ENCODE measurements at regions not wholly inside any gene's neighbourhood (a gene's known extent, or its start where the extent isn't known, plus 50 kb on each side); places are given as distances from the start of the nearest gene placed in this dataset.

DNA sequence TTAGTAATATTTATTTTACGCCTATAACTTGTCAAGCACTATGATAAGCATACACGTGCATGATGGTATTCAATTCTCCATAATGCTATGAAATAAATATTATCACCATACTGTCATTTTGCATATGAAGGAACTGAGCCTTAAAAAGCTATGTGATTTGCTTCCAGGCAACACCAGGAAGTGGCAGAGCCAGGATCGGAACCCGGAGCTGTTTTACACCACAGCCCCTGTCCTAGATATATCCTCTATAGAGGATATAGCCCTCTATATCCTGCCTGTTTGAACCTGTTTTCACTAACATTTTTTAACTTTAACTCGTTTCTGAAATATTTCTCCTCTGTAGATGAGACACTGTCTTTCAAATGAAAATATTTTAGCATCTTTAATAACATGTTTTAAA is 690.0 kb downstream of the SATB2 start:
- dilution Hi-C loops (cut with MboI; ENCODE audit: extremely low pct_ligation_motif_present, low sequenced_read_pairs) = no loop called here
- Histone ChIP-seq H3K4me3 (ENCODE audit: control insufficient read depth in 2 of 3, extremely low read depth in 1 of 3, insufficient read depth in 2 of 3, low read depth in 1 of 3, low read length in 3 of 3) (no peak overlapping the region), H3K79me2 (ENCODE audit: control insufficient read depth, insufficient read depth, low read length) (no peaks in the 10 kb centered on the region), H3K9me3 (ENCODE audit: control insufficient read depth, low read depth, low read length) (no peaks in the 10 kb centered on the region), H4K20me1 (ENCODE audit: control insufficient read depth, extremely low read depth, insufficient read depth, low read length) (no peaks in the 10 kb centered on the region), H2AFZ (ENCODE audit: control insufficient read depth, low read length) (no peak overlapping the region), H3K27ac (ENCODE audit: control insufficient read depth, insufficient read depth, low read length) (no peak overlapping the region), H3K36me3 (ENCODE audit: control insufficient read depth in 2 of 2, extremely low read depth in 1 of 2, insufficient read depth in 2 of 2, low read length in 2 of 2) (no peaks in the 10 kb centered on the region), H3K9me1 (ENCODE audit: control insufficient read depth, extremely low read depth, insufficient read depth, low read length) (no peaks in the 10 kb centered on the region), H3K4me1 (ENCODE audit: control insufficient read depth, extremely low read depth, insufficient read depth, low read length) (no peaks in the 10 kb centered on the region), H3K27me3 (ENCODE audit: control insufficient read depth, extremely low read depth, insufficient read depth, low read length) (no peaks in the 10 kb centered on the region), H3K9ac (ENCODE audit: control insufficient read depth, extremely low read depth, insufficient read depth, low read length) (no peak overlapping the region), H3K4me2 (ENCODE audit: control insufficient read depth, extremely low read depth, insufficient read depth, low read depth, low read length) (no peak overlapping the region)
- FAIRE-seq (no peak), DNase-seq (ENCODE audit: low read depth, low spot score) (no peak)
- TF ChIP-seq CTCF (optimal IDR thresholded peaks at IDR 0.05 in 1 of 3, IDR thresholded peaks at IDR 0.05 in 1 of 3, conservative IDR thresholded peaks at IDR 0.05 in 1 of 3; ENCODE audit: extremely low read depth in 1 of 3, insufficient read depth in 2 of 3, low read length in 3 of 3) (no peak), EZH2 (IDR thresholded peaks at IDR 0.05; ENCODE audit: low read length) (no peak)

DNA sequence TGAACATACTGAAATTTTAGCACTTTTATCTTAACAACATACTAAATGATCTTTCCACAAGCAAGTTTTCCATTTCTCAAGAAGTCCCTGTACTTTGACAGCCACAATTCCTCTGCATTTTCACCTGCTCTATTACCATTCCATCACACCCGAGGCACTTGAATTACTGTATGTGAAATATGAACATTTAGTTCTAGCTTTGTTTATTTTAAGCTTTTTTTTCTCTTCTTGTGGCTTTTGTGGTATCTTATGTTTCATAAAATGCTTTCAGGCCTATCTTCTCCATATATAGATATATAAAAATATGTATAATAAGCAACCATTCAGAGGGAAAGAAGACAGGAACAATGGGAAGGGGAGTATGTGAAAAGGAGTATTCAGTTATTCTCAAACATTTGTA is 693.9 kb downstream of the SATB2 start:
- no peaks in the 10 kb centered on the region for H3K27me3 ChIP-seq (ENCODE audit: control insufficient read depth, extremely low read depth, insufficient read depth, low read length)
- dilution Hi-C loops (cut with MboI; ENCODE audit: extremely low pct_ligation_motif_present, low sequenced_read_pairs) = no loop called here
- FAIRE-seq = no peak
- no peaks in the 10 kb centered on the region for H3K36me3 ChIP-seq (ENCODE audit: control insufficient read depth in 2 of 2, extremely low read depth in 1 of 2, insufficient read depth in 2 of 2, low read length in 2 of 2)
- no peak overlapping the region for H2AFZ ChIP-seq (ENCODE audit: control insufficient read depth, low read length)
- H3K9ac ChIP-seq (ENCODE audit: control insufficient read depth, extremely low read depth, insufficient read depth, low read length) = no peak overlapping the region
- no peak for DNase-seq (ENCODE audit: low read depth, low spot score)
- no peak overlapping the region for H3K4me3 ChIP-seq (ENCODE audit: control insufficient read depth in 2 of 3, extremely low read depth in 1 of 3, insufficient read depth in 2 of 3, low read depth in 1 of 3, low read length in 3 of 3)
- H3K4me1 ChIP-seq (ENCODE audit: control insufficient read depth, extremely low read depth, insufficient read depth, low read length) = no peaks in the 10 kb centered on the region
- no peaks in the 10 kb centered on the region for H3K9me3 ChIP-seq (ENCODE audit: control insufficient read depth, low read depth, low read length)
- no peak overlapping the region for H3K27ac ChIP-seq (ENCODE audit: control insufficient read depth, insufficient read depth, low read length)
- H3K9me1 ChIP-seq (ENCODE audit: control insufficient read depth, extremely low read depth, insufficient read depth, low read length) = no peaks in the 10 kb centered on the region
- H3K4me2 ChIP-seq (ENCODE audit: control insufficient read depth, extremely low read depth, insufficient read depth, low read depth, low read length) = no peak overlapping the region
- H3K79me2 ChIP-seq (ENCODE audit: control insufficient read depth, insufficient read depth, low read length) = no peaks in the 10 kb centered on the region
- H4K20me1 ChIP-seq (ENCODE audit: control insufficient read depth, extremely low read depth, insufficient read depth, low read length) = no peaks in the 10 kb centered on the region
- TF ChIP-seq EZH2 (IDR thresholded peaks at IDR 0.05; ENCODE audit: low read length) = no peak
- TF ChIP-seq CTCF (optimal IDR thresholded peaks at IDR 0.05 in 1 of 3, IDR thresholded peaks at IDR 0.05 in 1 of 3, conservative IDR thresholded peaks at IDR 0.05 in 1 of 3; ENCODE audit: extremely low read depth in 1 of 3, insufficient read depth in 2 of 3, low read length in 3 of 3) = no peak

All from keratinocyte (primary cell).